Activated CD4-positive, CD25-positive, alpha-beta regulatory T cell treated with anti-CD3 and anti-CD28 coated beads, Interleukin-2, amount 50 U/mL, for 24 hours (primary cell): ENCODE measurements at regions not wholly inside any gene's neighbourhood (a gene's known extent, or its start where the extent isn't known, plus 50 kb on each side); places are given as distances from the start of the nearest gene placed in this dataset.

Experiments used
- ATAC-seq, 2 donors: fragments of 150-1000 bp; cut with Tn5 transposase; one replicate each; pipeline ENCODE4 v1.10.0; 2021; ENCODE audit warnings: mild to moderate bottlenecking in 1 of 2, moderate library complexity in 1 of 2

DNA sequence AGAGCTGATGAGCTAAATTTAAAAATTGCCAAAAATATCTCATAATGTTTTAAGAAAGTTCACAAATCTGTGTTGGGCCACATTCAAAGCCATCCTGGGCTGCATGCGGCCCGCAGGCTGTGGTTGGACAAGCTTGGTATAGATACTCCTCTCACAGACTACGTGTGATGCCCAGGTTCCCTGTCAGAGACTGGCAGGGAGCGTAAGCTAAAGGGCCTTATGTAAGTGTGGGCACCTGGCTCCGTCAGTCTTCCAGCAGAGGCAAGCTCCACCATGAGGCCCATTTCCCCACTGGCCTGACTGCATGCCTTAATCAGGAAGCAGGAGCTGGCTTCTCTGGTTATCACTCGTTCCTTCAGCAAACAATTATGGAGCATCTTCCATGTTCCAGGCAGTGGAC, 200.2 kb downstream of the FOXO1 start:
- ATAC-seq, result no peak

DNA sequence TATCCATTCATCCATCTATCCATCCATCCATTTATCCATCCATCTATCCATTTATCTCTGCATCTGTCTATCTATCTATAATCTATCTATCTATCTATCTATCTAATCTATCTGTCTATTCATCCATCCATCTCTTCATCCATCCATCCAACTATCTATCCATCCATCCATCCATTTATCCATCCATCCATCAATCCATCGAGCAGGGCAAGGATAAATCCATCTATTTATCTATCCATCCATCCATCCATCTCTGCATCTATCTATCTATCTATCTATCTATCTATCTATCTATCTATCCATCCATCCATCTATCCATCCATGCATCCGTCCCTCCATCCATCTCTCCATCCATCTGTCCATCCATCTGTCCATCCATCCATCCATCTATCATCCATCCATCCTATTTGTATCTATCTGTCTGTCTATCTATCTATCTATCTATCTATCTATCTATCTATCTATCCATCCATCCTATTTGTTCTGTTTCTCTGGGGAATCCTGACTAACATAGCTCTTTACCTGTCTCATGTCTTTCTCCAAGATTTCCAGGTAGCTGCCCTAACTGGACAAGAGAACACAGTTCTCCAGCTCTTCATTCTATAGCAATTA, 198.1 kb downstream of the FOXO1 start:
- ATAC-seq, result no peak

DNA sequence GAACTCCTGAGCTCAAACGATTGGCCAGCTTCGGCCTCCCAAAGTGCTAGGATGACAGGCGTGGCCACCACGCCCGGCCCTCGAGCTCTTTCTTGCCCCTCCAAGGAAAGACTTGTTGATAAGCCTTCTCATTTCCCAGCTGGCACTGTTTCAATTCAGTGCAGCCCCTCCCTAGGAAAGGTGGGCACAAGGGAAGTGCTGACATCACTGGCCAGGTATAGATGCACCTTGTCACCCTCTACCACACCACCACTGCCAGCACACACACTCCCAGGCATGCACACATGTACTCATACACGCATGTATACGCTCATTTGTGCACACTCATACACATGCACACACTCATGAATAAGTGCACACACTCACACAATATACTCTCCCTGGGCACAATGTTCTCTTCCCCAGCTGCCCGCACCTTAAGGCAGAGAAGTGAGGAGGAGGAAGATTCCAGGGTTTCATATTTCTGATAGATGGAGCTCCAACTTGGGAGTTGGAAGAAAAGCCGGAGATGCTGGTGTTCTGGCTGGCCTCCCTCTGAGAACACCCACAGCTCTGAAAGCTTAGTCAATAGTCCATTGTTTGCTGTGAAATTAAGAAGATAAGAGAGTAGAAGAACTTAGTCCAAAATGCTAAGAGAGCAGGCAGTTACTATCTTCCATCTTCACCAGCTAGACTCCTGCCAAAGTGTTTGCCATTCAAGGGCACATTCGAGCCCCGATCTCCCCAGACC, 196.7 kb downstream of the FOXO1 start:
- no peak for ATAC-seq

DNA sequence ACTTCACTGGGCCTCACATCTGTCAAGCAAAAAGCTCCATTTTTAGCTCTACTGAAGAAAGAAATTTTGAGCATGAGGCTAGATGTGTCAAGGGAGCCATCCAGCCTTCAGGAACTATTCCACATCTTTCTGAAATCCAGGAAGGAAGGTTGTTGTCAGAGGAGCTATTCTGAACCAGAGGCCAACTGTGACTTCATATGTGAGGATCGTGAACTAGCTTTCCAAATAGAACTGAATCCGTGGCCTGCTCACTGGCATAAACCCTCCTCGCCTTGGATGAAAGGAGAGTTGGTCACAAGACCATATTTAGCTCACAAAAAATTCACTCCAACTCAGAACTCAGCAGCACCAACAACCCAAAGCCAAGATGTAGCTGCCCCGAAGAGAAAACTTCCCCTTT, 195.8 kb downstream of the FOXO1 start:
- ATAC-seq, result no peak

DNA sequence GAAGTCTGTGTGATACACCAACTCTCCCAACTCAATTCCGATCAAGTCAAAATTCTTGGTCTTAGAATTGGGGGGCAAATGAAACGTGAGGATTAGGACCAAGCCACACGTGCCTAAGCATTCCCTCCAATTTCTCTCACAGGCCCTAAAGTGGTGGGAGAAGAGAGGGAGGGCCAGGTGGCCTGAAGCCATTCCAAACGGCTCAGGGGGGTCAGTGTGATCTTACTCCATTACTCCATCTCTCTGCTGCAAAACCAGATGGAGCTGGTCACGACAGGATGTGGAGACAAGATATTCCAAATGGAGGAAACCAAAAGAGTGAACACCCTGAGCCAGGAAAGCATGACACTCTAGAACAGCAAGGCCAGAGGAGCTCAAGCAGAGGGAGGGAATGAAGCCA, 195.4 kb downstream of the FOXO1 start:
- no peak for ATAC-seq

DNA sequence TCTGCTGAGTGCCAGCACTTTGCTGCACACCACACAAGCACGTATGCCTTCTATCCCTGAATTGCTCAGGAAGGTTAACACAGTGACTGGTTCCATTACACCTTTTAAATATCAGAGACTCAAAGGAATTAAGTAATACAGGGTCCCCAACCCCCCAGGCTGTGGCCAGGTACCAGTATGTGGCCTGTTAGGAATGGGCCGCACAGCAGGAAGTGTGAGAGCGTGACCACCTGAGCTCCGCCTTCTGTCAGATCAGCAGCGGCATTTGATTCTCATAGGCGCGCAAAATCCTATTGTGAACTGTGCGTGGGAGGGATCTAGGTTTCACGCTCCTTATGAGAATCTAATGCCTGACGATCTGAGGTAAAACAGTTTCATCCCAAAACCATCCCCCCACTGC, 194.5 kb downstream of the FOXO1 start:
- ATAC-seq, result no peak

DNA sequence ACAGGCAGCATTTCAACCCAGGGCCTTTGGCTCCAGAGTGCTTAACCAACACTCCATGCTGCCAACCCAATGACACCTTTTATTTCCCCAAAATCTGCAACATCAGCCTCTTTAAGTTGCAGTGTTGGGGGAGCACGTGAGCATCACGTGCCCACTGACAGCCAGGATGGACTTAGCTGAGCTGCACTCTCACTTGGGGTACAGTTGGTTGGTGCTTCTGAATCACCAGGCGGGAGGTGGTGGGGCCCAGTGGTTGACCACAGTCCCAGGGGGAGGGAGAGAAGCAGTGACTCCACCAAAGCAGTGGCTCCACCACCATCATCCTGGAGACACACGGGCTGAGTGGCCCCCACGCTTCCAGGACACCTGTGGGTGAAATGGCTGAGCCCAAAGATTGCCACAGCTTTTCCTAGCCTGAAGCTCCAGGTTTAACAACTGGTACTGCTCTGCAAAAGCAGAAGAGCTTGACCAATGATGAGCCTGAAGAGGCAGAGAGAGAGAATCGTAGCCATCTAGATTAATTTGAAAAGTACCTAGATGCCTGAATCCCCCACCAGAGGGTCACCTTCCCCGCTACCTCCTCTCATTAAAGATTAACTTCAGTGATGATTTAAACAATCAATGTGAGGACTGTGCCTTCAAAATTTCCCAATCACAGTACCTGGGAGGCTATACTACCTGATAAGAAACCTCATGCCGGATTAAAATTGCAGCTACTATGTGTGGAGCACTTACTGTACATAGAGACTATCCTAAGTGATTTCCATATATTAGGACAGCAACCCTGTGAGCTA, 193.8 kb downstream of the FOXO1 start:
- ATAC-seq, result peak; percentile 28 to 55

DNA sequence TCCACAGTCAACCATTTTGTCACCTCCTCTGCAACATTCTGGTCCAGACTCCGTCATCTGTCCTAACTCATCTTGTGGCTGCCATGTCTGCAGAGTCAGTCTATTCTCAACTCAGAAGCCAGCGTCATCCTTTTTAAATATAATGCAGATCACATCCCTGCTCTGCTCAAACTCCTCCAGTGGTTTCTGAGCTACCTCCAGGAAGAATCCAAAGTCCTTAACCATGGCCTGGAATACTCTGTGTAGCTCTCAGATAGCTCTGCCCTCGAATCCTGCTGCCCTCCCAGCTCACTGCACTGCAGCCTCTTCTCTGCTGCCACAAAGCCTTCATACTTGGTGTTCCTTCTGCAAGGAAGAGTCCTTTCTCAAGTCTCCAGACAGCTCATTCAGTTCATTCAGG, 190.8 kb downstream of the FOXO1 start:
- ATAC-seq, result no peak

DNA sequence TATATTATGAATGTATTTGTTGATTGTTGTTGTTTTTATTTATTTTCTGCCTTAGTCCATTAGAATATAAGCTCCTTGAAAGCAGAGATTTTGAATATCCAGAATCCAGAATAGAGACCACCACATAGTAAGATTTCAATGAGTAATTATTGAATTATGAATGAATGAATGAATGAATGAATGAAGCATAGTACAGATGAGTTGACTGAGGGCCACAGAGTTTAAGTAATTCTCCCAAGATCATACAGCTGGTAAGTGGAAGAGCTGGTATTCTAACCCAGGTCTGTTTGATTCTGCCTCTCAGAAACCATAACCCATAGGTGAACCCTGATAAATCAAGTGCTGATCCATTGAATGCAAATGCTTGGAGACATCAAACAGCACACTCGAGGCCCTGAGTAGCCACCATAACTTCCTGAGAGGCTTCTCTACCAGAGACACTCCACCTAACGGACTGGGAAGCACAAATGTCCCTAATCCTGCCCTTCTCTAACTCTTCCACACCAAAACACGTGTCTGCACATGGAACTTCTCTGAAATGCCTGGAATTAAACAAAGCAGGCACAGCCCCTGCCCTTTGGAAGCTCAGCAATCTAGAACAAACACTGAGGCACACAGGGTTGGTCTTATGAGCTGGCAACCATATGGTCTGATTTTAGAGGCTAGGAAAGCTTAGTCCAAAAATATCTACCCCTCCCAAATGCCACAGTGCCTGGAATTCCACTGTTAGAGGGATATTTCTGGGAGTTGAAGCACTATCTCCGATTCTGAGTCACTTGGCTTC, 190.1 kb downstream of the FOXO1 start:
- ATAC-seq, result no peak

DNA sequence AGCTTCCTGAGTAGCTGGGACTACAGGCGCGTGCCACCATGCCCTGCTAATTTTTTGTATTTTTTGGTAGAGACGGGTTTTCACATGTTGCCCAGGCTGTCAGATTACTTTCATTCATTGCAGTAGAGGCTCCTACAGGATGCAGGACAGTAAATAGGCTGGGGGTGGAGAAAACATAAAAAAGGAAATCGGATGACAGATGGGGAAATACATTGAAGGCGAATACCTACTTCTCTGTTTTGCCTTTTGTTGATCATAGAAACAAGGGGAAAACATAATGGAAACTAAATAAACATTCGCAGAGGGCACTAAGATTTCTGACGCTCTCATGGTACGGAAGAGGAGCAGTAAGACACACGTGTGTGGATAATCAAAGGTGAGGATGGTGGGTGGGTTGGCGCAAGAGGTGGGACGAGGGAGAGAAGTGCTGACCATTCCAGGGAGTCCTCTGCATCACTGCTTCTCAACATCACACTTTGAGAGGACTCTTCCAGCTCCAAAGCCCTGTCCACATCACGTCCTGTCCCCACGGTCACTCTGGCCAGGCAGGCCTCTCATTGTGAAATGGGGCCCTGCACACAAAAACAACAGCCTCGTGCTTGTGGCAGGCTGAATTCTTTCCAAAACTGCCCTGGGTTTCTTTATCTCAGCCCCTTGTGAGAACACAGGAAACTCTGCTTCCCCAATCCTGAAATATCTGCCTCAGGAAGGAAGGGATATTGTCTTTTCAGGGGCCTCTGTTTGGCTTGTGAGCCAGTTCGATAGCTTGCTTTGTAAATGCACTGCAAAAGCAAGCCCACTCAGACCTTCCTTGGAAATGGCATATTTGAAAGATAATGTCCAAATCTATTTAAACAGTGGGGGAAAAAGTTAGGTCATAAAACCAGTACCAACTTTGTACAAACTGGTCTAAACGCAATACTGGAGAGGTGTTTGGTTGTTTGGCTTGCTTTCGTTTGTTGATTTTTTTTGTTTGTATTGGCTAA, 188.5 kb downstream of the FOXO1 start:
- ATAC-seq, result no peak

DNA sequence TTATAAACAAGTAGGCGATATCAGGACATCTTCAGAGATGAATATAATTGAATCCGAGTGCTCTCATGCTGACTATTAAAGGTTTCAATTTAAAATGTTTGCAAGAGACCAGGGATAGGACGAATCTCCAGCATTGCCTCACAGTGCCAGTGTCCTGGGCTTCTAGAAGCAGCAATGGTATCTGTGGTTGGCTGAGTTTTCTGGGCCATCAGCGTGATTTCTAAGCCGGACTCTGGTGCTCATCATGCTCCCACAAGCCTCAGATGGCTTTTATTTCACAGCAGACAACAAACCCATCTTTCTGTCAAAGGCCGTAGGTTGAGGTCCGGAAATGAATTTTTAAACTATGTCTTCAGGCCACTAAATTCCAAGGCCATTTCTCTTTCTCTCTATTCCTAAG, 187.7 kb downstream of the FOXO1 start:
- ATAC-seq, result no peak

DNA sequence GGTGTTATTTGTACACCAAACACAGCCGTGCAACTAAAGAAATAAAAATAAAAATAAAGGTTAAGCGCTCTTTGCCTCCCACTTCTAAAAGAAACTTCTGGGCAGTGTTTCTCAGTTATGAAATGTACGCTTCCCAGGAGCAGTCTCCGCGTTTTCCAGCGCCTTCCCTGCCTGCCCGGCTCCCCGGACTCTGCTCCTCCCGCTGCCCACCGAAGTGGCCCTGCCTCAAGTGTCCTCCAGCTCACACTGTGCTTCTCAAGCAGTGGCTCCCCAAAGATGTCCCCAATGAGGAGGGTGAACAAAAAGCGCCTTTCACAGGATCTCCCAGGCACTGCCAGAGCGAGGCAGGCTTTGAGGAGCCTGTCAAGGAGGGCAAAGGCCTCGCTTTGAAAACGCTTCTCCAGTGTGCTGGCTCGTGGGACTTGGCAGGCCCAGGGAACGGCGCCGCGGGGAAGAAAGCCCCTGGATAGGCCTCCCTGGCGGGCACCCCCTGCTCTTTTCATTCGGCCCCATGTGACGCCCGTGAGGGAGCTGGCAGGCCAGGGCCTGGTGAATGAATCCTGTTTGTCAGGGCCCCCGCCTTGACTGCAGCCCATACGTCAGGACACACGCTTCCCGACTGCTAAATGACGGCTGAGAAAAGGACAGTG, 187.1 kb downstream of the FOXO1 start:
- no peak for ATAC-seq

DNA sequence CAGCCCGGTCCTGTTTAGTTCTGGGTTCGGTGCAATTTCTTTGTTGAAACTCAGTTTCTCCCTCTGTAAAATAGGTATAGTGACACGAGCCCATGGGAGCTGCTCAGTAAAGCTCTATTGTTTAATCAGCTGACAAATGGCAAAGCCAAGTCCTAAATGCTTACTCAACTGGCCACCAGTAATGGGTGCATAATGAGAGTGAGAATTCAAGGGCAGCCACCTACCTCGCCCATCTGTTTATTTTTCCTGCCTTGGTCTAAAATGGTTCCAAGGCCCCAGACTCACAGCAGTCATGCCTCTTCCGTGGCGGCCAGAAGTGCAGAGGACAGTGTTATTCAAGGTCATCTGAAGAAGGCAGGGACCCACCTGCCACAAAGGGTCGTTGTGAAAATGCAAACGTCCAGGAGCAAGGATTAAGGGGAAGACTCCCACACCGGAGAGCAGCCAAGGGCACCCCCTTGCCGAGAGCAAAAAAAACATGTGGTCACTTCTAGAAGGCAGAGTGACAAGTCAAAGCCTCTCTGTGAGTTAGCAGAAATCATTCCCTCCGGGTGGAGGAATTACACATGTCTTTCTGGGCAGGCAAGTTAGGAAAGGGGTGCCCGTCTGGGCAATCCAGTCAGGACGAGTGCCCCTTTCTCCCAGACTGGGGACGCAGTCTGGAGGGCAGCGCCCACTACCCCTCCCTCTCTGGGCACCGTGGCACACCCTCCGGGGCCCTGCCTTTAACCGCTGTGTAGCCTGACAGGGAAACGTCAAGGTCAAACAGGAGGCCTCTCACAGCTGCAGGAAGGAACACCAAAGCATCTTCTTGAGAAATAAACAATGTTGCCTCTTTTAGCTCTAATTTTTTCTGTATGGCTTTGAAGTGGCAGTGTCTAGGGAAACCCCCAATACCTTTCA, 186.2 kb downstream of the FOXO1 start:
- no peak for ATAC-seq

DNA sequence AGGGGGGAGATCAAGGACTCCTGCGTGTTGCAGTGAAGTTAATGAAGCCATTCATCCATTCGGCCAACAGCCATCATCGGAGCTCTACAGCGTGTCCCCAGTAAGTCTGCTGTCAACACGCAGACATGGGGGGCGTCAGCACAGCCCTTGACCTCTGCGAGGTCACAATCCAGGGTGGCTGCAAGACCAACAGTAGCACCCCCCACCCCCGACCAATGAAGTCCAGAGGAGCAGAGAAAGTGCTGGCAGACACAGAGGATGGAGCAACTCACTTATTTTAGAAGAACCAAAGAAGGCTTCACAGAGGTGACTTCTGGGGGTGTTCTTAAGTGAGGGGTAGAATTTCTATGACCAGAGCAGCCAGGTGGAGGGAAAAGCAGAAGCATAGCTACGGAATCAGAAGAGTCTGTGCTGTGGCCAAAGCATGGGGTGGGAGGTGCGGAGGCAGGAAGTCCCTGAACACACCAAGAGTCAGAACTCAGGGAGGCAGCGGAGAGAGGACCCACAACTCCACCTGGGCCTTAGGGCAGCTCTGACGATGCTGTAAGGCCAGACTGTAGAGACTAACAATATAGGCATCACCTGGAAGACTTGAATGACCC, 185.4 kb downstream of the FOXO1 start:
- no peak for ATAC-seq

DNA sequence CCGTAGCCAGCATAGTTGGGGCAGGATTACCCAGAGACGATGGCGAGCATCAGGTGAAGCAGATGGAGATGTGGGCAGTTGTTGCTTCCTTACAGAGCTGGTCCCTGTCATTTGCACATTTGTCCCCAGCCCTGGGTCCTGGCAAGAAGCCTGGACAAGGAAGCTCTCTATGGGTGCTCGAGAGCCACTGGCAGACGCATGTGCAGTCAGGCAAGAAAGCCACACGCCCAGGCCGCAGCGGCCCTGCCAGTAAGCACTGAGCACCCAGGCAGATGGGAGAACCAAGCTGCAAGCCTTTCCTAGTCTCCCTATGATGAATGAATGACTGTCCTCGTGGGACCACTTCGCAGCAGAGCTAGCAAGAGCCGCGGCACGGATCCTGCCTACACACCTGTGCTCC, 182.8 kb downstream of the FOXO1 start:
- ATAC-seq, result no peak

DNA sequence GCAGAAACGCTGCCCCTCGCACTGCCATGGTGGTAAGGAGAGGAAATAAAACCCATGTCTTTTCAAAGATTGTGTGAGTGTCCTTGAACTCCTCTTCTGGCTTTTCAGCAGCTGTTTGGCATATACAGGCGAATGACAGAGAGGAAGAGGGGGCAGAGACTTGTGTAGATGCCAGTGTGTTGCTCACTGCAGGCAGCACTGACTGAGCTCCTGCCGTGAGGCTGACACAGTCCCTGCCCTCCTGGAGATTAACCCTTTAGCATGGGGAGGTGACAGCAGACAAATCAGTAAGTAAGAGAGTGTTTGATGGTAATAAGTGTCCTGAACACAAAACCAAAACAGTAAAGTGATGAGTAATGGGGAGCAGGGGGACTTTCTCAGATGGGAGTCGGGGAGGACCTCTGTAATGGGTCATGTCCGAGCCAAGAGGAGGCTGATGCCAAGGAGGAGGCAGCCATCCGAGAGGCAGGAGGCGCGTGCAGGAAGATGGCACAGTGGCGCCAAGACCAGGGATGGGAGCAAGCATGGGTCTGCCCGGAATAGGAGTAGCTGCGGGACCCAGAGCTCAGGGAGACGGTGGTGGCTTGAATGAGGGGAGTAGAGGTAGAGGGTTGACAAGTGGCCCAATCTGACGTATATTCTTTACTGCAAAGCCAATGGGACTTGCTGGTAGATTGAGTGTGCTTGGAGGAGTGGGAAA, 182.2 kb downstream of the FOXO1 start:
- no peak for ATAC-seq

DNA sequence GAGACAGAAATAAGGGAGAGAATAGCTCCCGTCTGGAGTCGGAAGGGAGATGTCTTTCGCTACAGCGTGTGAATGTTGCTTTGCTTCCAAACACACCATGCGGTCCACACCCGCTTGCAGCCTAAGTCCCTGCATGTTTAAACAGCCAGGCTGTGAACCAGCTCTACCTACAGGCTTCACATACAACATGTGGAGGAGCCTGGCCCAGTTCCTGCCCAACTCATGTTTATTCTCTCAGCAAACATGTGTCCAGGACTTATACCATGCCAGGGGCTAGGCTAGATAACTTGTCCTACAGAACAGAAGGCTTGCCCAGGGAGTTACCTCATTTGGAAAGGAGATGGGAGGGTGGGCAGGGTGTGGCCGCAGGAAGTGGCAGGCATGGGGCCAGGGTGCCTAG, 181.5 kb downstream of the FOXO1 start:
- ATAC-seq, result no peak

DNA sequence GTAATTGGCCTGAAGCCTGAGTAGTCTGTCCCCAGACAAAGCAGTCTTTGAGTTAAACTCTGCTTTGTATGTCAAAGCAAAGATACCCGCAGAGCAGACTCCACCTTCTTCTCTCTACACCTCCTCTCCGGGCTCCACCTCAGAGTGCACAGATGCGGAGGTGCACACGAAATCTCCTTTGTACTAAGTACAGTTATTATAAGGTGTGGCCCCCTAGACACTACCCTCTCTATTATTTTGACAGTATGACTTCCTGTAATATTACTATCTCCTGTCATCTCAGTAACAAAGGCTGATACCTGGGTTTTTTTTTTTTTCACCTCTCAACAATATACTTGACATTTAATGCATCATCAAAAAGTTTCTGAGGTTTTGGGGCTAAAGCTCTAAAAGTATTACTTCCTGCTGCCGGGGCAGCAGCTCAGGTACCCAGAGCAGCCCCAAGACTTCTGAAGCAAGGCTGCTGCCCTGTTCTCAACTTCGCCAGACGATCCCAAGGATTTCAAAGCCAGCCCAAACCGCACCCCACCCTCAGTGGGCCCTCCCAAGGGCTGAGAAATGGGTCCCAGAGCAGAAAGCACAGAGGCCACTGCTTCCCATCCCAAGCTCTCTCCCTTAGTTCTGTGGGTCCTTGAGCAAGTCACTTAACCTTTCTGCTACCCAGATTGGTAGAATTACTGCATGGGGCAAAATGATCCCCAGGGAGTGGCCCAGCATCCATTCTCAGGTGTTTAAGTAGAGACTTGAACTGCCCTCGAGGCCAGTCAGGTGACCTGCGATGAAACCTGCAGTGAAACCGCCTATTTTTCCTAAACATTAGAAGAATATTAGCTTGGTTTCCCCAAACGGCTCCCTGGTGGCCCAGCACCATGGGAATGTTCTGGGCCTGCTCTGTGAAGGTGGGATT, 180.6 kb downstream of the FOXO1 start:
- peak; percentile 97 for ATAC-seq
